Fibroblast of skin of abdomen (primary cell): ENCODE measurements at regions not wholly inside any gene's neighbourhood (a gene's known extent, or its start where the extent isn't known, plus 50 kb on each side); places are given as distances from the start of the nearest gene placed in this dataset.
"Not testable (repeated sequence)": the region's sequence is repeated elsewhere in the genome, so short reads cannot be mapped to it uniquely, and the experiment has no call there.

Source experiments
- DNase-seq: peaks from one replicate; pipeline ENCODE4 v3.0.0-alpha.2; 2013

- DNase-seq, result not testable (repeated sequence)
Measured at GRCh38 chr12:131288765-131289695, 335.3 kb downstream of the ADGRD1 start.

- not testable (repeated sequence) for DNase-seq
Measured at GRCh38 chr12:131289807-131290206, 336.1 kb downstream of the ADGRD1 start.

GRCh38 chr12:131290255-131290959 is 336.7 kb downstream of the ADGRD1 start:
- DNase-seq, result no peak

- not testable (repeated sequence) for DNase-seq
Measured at GRCh38 chr12:131293071-131294015, 339.6 kb downstream of the ADGRD1 start.

- DNase-seq, result not testable (repeated sequence)
Measured at GRCh38 chr12:131294716-131295115, 341.0 kb downstream of the ADGRD1 start.

GRCh38 chr12:131295117-131295516 is 341.4 kb downstream of the ADGRD1 start:
- DNase-seq, result not testable (repeated sequence)

- not testable (repeated sequence) for DNase-seq
Measured at GRCh38 chr12:131295559-131295958, 341.9 kb downstream of the ADGRD1 start.

- DNase-seq, result not testable (repeated sequence)
Measured at GRCh38 chr12:131296136-131296535, 342.4 kb downstream of the ADGRD1 start.

GRCh38 chr12:131296651-131297050 is 342.9 kb downstream of the ADGRD1 start:
- not testable (repeated sequence) for DNase-seq

GRCh38 chr12:131298526-131299369 is 345.0 kb downstream of the ADGRD1 start:
- DNase-seq, result not testable (repeated sequence)

- DNase-seq, result not testable (repeated sequence)
Measured at GRCh38 chr12:131299370-131299701, 345.6 kb downstream of the ADGRD1 start.

GRCh38 chr12:131303576-131303975 is 349.9 kb downstream of the ADGRD1 start:
- DNase-seq, result not testable (repeated sequence)

GRCh38 chr12:131304642-131305041 is 350.9 kb downstream of the ADGRD1 start:
- DNase-seq, result not testable (repeated sequence)

GRCh38 chr12:131309700-131310099 is 356.0 kb downstream of the ADGRD1 start:
- DNase-seq, result no peak

GRCh38 chr12:131310227-131310969 is 356.7 kb downstream of the ADGRD1 start:
- not testable (repeated sequence) for DNase-seq

GRCh38 chr12:131311279-131311722 is 357.6 kb downstream of the ADGRD1 start:
- not testable (repeated sequence) for DNase-seq

- no peak for DNase-seq
Measured at GRCh38 chr12:131311764-131312163, 358.1 kb downstream of the ADGRD1 start.

GRCh38 chr12:131312382-131312781 is 358.7 kb downstream of the ADGRD1 start:
- not testable (repeated sequence) for DNase-seq

GRCh38 chr12:131312793-131313545 is 359.3 kb downstream of the ADGRD1 start:
- DNase-seq, result no peak

- no peak for DNase-seq
Measured at GRCh38 chr12:131313635-131314034, 359.9 kb downstream of the ADGRD1 start.
